MM.1S (cell line): ENCODE measurements at regions not wholly inside any gene's neighbourhood (a gene's known extent, or its start where the extent isn't known, plus 50 kb on each side); places are given as distances from the start of the nearest gene placed in this dataset.
"Not testable (repeated sequence)": the region's sequence is repeated elsewhere in the genome, so short reads cannot be mapped to it uniquely, and the experiment has no call there.

Experiments used
- DNase-seq: peaks from one replicate; pipeline ENCODE4 v3.0.0-alpha.2; 2015
- H2AFZ ChIP-seq: fragments of 300-600 bp; sonication (generic); 2 replicates; pipeline ENCODE4 v1.6.0; 2016; ENCODE audit warnings: antibody characterized with exemption, low read length
- H3F3A ChIP-seq: fragments of 300-600 bp; sonication (generic); 2 replicates; pipeline ENCODE4 v1.6.1; 2016; ENCODE audit warnings: mild to moderate bottlenecking, antibody characterized with exemption, low read length, moderate library complexity, mixed read lengths; ENCODE audit not compliant: insufficient read depth
- H3K27ac ChIP-seq: fragments of 300-600 bp; sonication (generic); 2 replicates; pipeline ENCODE4 v1.5.1; 2016; ENCODE audit warnings: mild to moderate bottlenecking, low read length
- H3K27me3 ChIP-seq: fragments of 300-600 bp; sonication (generic); replicated peaks from 2 replicates; pipeline ENCODE4 v1.6.0; 2016; ENCODE audit warnings: low read length; ENCODE audit not compliant: insufficient read depth
- H3K36me3 ChIP-seq: fragments of 300-600 bp; sonication (generic); replicated peaks from 2 replicates; pipeline ENCODE4 v1.6.1; 2016; ENCODE audit warnings: mild to moderate bottlenecking, low read length, mixed read lengths; ENCODE audit not compliant: insufficient read depth
- H3K4me1 ChIP-seq: fragments of 300-600 bp; sonication (generic); 2 replicates; pipeline ENCODE4 v1.6.1; 2016; ENCODE audit warnings: low read length, mixed read lengths
- H3K4me2 ChIP-seq: fragments of 300-600 bp; sonication (generic); 2 replicates; pipeline ENCODE4 v1.6.0; 2016; ENCODE audit warnings: low read depth, low read length
- H3K4me3 ChIP-seq: fragments of 300-600 bp; sonication (generic); 2 replicates; pipeline ENCODE4 v1.5.1; 2016; ENCODE audit warnings: low read length, mixed read lengths
- H3K79me2 ChIP-seq: fragments of 300-600 bp; sonication (generic); 2 replicates; pipeline ENCODE4 v1.6.1; 2016; ENCODE audit warnings: mixed run types, low read length, mixed read lengths
- H3K9ac ChIP-seq: fragments of 300-600 bp; sonication (generic); 2 replicates; pipeline ENCODE4 v1.6.1; 2016; ENCODE audit warnings: low read length, mixed read lengths
- H3K9me2 ChIP-seq: fragments of 300-600 bp; sonication (generic); replicated peaks from 2 replicates; pipeline ENCODE4 v1.6.1; 2016; ENCODE audit warnings: mild to moderate bottlenecking, low read length, mixed read lengths; ENCODE audit not compliant: insufficient read depth
- H3K9me3 ChIP-seq: fragments of 300-600 bp; sonication (generic); replicated peaks from 2 replicates; pipeline ENCODE4 v1.6.1; 2016; ENCODE audit warnings: mild to moderate bottlenecking, low read length, mixed read lengths; ENCODE audit not compliant: insufficient read depth
- H4K20me1 ChIP-seq: fragments of 300-600 bp; sonication (generic); 2 replicates; pipeline ENCODE4 v1.6.1; 2016; ENCODE audit warnings: mild to moderate bottlenecking, low read length, moderate library complexity, mixed read lengths; ENCODE audit not compliant: insufficient read depth
- EZH2 ChIP-seq: fragments of 300-600 bp; sonication (generic); optimal IDR thresholded peaks from 2 replicates; pipeline ENCODE3; 2017; ENCODE audit warnings: low read depth, mild to moderate bottlenecking, antibody characterized with exemption, low read length, mixed read lengths
- EZH2phosphoT487 ChIP-seq: fragments of 300-600 bp; sonication (generic); IDR thresholded peaks from 2 replicates; pipeline ENCODE4 v1.6.1; 2018; ENCODE audit warnings: antibody characterized with exemption, low read length
- TF ChIP-seq, protein P1 (sequence below): fragments of 300-600 bp; sonication (generic); IDR thresholded peaks from 2 replicates; pipeline ENCODE4 v1.5.1; 2016; ENCODE audit warnings: antibody characterized with exemption, low read length, mixed read lengths

DNA sequence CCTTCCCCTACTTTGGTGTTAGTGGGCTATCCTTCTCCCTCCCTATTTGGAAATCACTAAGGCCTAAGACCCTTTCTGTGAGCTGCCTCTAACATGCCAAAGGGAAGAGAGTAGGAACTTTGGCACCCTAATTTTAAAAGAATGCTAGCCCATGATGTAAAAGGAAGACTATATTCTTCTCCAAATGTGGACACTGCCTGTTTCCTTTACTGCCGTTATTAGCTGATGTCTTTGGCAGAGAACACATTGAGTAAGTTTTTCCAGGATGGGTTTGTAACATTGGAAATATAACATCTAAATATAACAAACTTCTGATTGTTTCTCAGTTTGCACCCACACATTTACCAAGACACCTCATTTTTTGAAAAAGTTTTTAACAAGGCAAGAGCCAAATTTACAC is 56.9 kb upstream of the TNKS2 start:
- no peak for TF ChIP-seq EZH2phosphoT487
- TF ChIP-seq, protein P1, sequence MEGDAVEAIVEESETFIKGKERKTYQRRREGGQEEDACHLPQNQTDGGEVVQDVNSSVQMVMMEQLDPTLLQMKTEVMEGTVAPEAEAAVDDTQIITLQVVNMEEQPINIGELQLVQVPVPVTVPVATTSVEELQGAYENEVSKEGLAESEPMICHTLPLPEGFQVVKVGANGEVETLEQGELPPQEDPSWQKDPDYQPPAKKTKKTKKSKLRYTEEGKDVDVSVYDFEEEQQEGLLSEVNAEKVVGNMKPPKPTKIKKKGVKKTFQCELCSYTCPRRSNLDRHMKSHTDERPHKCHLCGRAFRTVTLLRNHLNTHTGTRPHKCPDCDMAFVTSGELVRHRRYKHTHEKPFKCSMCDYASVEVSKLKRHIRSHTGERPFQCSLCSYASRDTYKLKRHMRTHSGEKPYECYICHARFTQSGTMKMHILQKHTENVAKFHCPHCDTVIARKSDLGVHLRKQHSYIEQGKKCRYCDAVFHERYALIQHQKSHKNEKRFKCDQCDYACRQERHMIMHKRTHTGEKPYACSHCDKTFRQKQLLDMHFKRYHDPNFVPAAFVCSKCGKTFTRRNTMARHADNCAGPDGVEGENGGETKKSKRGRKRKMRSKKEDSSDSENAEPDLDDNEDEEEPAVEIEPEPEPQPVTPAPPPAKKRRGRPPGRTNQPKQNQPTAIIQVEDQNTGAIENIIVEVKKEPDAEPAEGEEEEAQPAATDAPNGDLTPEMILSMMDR = no peak
- no peak for TF ChIP-seq EZH2
- H3K27me3 ChIP-seq = no peaks in the 10 kb centered on the region
- no peaks in the 10 kb centered on the region for H3F3A ChIP-seq
- no peak overlapping the region for H3K4me2 ChIP-seq
- no peaks in the 10 kb centered on the region; the same call in 1 of the 2 replicates for H4K20me1 ChIP-seq
- H3K9me3 ChIP-seq = no peaks in the 10 kb centered on the region
- no peaks in the 10 kb centered on the region for H3K4me1 ChIP-seq
- no peaks in the 10 kb centered on the region for H3K79me2 ChIP-seq
- H3K9me2 ChIP-seq = no peaks in the 10 kb centered on the region
- H2AFZ ChIP-seq = no peak overlapping the region
- DNase-seq = no peak
- H3K4me3 ChIP-seq = no peak overlapping the region
- no peaks in the 10 kb centered on the region for H3K36me3 ChIP-seq
- no peak overlapping the region for H3K27ac ChIP-seq
- no peak overlapping the region for H3K9ac ChIP-seq

GRCh38 chr10:91740353-91740924 is 57.8 kb upstream of the TNKS2 start:
- no peaks in the 10 kb centered on the region for H3K79me2 ChIP-seq
- no peaks in the 10 kb centered on the region for H3K27me3 ChIP-seq
- no peaks in the 10 kb centered on the region for H3K4me1 ChIP-seq
- no peaks in the 10 kb centered on the region for H3F3A ChIP-seq
- TF ChIP-seq EZH2 = no peak
- TF ChIP-seq, protein P1 = no peak
- TF ChIP-seq EZH2phosphoT487 = no peak
- no peak overlapping the region for H3K4me3 ChIP-seq
- no peak overlapping the region for H2AFZ ChIP-seq
- no peaks in the 10 kb centered on the region for H3K36me3 ChIP-seq
- no peak overlapping the region for H3K9ac ChIP-seq
- H3K4me2 ChIP-seq = no peak overlapping the region
- H3K9me2 ChIP-seq = no peaks in the 10 kb centered on the region
- no peaks in the 10 kb centered on the region; the same call in 1 of the 2 replicates for H4K20me1 ChIP-seq
- H3K27ac ChIP-seq = no peak overlapping the region
- no peaks in the 10 kb centered on the region for H3K9me3 ChIP-seq
- no peak for DNase-seq

- not testable (repeated sequence) for H2AFZ ChIP-seq, H3K36me3 ChIP-seq, H3K27ac ChIP-seq, H3K4me3 ChIP-seq, H3K9me2 ChIP-seq, H3F3A ChIP-seq, DNase-seq, H3K79me2 ChIP-seq, H3K9ac ChIP-seq, H3K4me2 ChIP-seq, H3K9me3 ChIP-seq, H4K20me1 ChIP-seq, H3K27me3 ChIP-seq, H3K4me1 ChIP-seq
Observed at GRCh38 chr10:91732265-91732664, 66.0 kb upstream of the TNKS2 start.

DNA sequence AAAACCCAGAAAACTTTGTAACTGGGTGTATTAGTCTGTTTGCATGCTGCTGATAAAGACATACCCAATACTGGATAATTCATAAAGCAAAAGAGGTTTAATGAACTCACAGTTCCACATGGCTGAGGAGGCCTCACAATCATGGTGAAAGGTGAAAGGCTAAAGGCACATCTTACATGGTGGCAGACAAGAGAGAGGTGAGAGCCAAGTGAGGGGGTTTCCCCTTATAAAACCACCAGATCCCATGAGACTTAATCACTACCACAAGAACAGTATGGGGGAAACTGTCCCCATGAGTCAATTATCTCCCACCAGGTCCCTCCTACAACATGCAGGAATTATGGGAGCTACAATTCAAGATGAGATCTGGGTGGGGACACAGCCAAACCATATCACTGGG is 68.9 kb upstream of the TNKS2 start:
- H3K36me3 ChIP-seq, H3K9ac ChIP-seq, H3F3A ChIP-seq, H4K20me1 ChIP-seq, H3K9me2 ChIP-seq, H3K4me2 ChIP-seq, H3K79me2 ChIP-seq, H3K4me1 ChIP-seq, H3K27ac ChIP-seq, H3K27me3 ChIP-seq, H2AFZ ChIP-seq, H3K9me3 ChIP-seq, H3K4me3 ChIP-seq, DNase-seq: not testable (repeated sequence)
